OCI-LY7 (cell line): ENCODE measurements at regions not wholly inside any gene's neighbourhood (a gene's known extent, or its start where the extent isn't known, plus 50 kb on each side); places are given as distances from the start of the nearest gene placed in this dataset.

Experiments used
- BruUV-seq: library from RNA; stranded (reverse); fragments of 400-500 nt; replicated peaks from 2 replicates; lab custom pipeline; 2021; lab: Mats Ljungman, UMichigan
- CTCF ChIA-PET: fragments of 300-600 bp; sonication (Branson Sonifier 250); formaldehyde crosslinking; loops from one replicate; lab custom pipeline; 2022; ENCODE audit warnings: antibody characterized with exemption; ENCODE audit not compliant: unreplicated experiment; lab: Charles Lee
- POLR2A ChIA-PET: fragments of 300-600 bp; sonication (Branson Sonifier 250); formaldehyde crosslinking; loops from one replicate; lab custom pipeline; 2022; ENCODE audit warnings: antibody characterized with exemption; lab: Charles Lee
- DNase-seq: peaks from one replicate; pipeline ENCODE4 v3.0.0-alpha.2; 2015; ENCODE audit warnings: low spot score
- H2AFZ ChIP-seq: fragments of 200-600 bp; sonication (generic), shearing (Covaris generic); 2 replicates; pipeline ENCODE4 v1.6.1; 2014; ENCODE audit warnings: mild to moderate bottlenecking, antibody characterized with exemption, low read length, moderate library complexity
- H3K27ac ChIP-seq: fragments of 200-600 bp; sonication (generic); 2 replicates; pipeline ENCODE4 v1.5.1; 2014; ENCODE audit warnings: mixed run types, low read depth, mild to moderate bottlenecking, moderate library complexity, low read length, inconsistent platforms; ENCODE audit not compliant: poor library complexity, severe bottlenecking
- H3K36me3 ChIP-seq: fragments of 200-600 bp; sonication (generic); 2 replicates; pipeline ENCODE4 v1.6.1; 2014; ENCODE audit warnings: mild to moderate bottlenecking, antibody characterized with exemption, low read length, moderate library complexity, mixed read lengths; ENCODE audit not compliant: insufficient read depth
- H3K4me1 ChIP-seq: fragments of 200-600 bp; sonication (generic); 2 replicates; pipeline ENCODE4 v1.5.1; 2014; ENCODE audit warnings: mild to moderate bottlenecking, low read length; ENCODE audit not compliant: insufficient read depth, poor library complexity, severe bottlenecking
- H3K4me2 ChIP-seq: fragments of 200-600 bp; sonication (generic); 2 replicates; pipeline ENCODE4 v1.6.1; 2014; ENCODE audit warnings: mild to moderate bottlenecking, low read length
- H3K4me3 ChIP-seq: fragments of 200-600 bp; sonication (generic); 2 replicates; pipeline ENCODE4 v1.5.1; 2014; ENCODE audit warnings: mild to moderate bottlenecking, low read depth, low read length; ENCODE audit not compliant: poor library complexity, severe bottlenecking
- H3K79me2 ChIP-seq: fragments of 200-600 bp; sonication (generic); 2 replicates; pipeline ENCODE4 v1.6.1; 2016; ENCODE audit warnings: low read depth, mild to moderate bottlenecking, low read length, moderate library complexity, mixed read lengths; ENCODE audit not compliant: insufficient read depth
- H3K9me2 ChIP-seq: fragments of 200-600 bp; sonication (generic); 2 replicates; pipeline ENCODE4 v1.6.1; 2016; ENCODE audit warnings: mild to moderate bottlenecking, low read length, mixed read lengths; ENCODE audit not compliant: insufficient read depth
- H3K9me3 ChIP-seq: fragments of 200-600 bp; sonication (generic); 2 replicates; pipeline ENCODE4 v1.6.1; 2014; ENCODE audit warnings: mild to moderate bottlenecking, mixed run types, low read length, mixed read lengths
- H4K20me1 ChIP-seq: fragments of 200-600 bp; sonication (generic); 2 replicates; pipeline ENCODE4 v1.6.1; 2014; ENCODE audit warnings: mild to moderate bottlenecking, antibody characterized with exemption, low read length, moderate library complexity, mixed read lengths; ENCODE audit not compliant: insufficient read depth
- EZH2phosphoT487 ChIP-seq: fragments of 200-600 bp; sonication (generic); IDR thresholded peaks from 2 replicates; pipeline ENCODE4 v1.6.1; 2018; ENCODE audit warnings: low read depth, borderline replicate concordance, mild to moderate bottlenecking, mixed run types, antibody characterized with exemption, low read length, moderate library complexity, mixed read lengths
- intact Hi-C: fragments of 100-400 bp; cut with micrococcal nuclease; formaldehyde crosslinking; loops from one replicate; pipeline ENCODE4 v1.10.0; 2022; ENCODE audit not compliant: unreplicated experiment
- TF ChIP-seq, protein P1 (sequence below): fragments of 200-600 bp; sonication (generic); conservative IDR thresholded peaks from 2 replicates; pipeline ENCODE4 v1.5.1; 2014; ENCODE audit warnings: mild to moderate bottlenecking, antibody characterized with exemption, low read length, moderate library complexity, mixed read lengths

DNA sequence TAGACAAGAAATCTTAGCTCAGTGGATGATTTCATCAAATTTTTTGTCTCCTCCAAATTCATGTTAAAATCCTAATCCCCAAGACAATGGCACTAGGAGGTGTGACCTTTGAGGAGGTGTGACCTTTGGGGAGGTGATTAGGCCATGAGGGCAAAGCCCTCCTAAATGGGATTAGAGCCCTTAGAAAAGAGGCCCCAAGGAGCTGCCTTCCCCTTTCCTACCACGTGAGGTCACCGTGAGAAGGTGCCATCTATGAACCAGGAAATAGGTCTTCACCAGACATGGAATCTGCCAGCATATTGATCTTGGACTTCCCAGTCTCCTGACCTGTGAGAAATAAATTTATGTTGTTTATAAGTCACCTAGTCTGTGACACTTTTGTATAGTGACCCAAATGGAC is 138.7 kb downstream of the TRIM29 start:
- Histone ChIP-seq H3K4me2 (no peak overlapping the region), H3K9me2 (no peaks in the 10 kb centered on the region), H3K36me3 (no peaks in the 10 kb centered on the region), H3K27ac (no peak overlapping the region), H4K20me1 (no peaks in the 10 kb centered on the region), H3K4me3 (no peak overlapping the region), H3K79me2 (no peaks in the 10 kb centered on the region), H3K4me1 (no peaks in the 10 kb centered on the region), H2AFZ (no peak overlapping the region), H3K9me3 (no peaks in the 10 kb centered on the region)
- peak; percentile 13 for DNase-seq
- CTCF ChIA-PET, result no interaction called here
- TF ChIP-seq EZH2phosphoT487, result no peak
- TF ChIP-seq, protein P1, sequence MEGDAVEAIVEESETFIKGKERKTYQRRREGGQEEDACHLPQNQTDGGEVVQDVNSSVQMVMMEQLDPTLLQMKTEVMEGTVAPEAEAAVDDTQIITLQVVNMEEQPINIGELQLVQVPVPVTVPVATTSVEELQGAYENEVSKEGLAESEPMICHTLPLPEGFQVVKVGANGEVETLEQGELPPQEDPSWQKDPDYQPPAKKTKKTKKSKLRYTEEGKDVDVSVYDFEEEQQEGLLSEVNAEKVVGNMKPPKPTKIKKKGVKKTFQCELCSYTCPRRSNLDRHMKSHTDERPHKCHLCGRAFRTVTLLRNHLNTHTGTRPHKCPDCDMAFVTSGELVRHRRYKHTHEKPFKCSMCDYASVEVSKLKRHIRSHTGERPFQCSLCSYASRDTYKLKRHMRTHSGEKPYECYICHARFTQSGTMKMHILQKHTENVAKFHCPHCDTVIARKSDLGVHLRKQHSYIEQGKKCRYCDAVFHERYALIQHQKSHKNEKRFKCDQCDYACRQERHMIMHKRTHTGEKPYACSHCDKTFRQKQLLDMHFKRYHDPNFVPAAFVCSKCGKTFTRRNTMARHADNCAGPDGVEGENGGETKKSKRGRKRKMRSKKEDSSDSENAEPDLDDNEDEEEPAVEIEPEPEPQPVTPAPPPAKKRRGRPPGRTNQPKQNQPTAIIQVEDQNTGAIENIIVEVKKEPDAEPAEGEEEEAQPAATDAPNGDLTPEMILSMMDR, result peak; percentile 57
- no TSS peak for BruUV-seq
- POLR2A ChIA-PET, result no interaction called here
- intact Hi-C loops, result no loop called here

DNA sequence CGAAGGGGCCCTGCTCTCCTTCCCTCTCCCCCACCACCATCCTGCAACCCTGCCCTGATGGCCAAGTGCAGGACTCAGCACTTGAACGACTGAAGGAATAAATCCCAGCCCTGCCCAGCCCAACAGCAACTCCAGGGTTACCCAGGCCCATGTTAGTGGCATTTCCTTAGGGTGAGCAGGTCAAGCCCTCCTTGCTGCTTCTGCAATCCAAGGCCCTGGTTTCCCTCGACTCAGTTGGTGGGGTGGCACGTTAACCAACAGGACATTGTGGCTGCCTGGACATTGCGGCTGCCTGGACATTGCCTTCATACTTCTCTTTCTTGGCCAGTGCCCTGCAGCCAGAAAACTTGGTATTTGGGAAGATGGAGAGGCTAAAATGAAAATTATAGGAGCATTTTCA is 141.4 kb downstream of the TRIM29 start:
- Histone ChIP-seq H2AFZ (no peak overlapping the region), H3K4me3 (no peak overlapping the region), H3K9me2 (no peaks in the 10 kb centered on the region), H3K27ac (no peak overlapping the region), H3K79me2 (no peaks in the 10 kb centered on the region), H3K4me2 (no peak overlapping the region), H3K4me1 (no peaks in the 10 kb centered on the region), H3K36me3 (no peaks in the 10 kb centered on the region), H4K20me1 (no peaks in the 10 kb centered on the region), H3K9me3 (no peaks in the 10 kb centered on the region)
- POLR2A ChIA-PET, result no interaction called here
- no peak for DNase-seq
- no TSS peak for BruUV-seq
- intact Hi-C loops, result no loop called here
- TF ChIP-seq EZH2phosphoT487, result no peak
- TF ChIP-seq, protein P1, result no peak
- CTCF ChIA-PET, result no interaction called here

DNA sequence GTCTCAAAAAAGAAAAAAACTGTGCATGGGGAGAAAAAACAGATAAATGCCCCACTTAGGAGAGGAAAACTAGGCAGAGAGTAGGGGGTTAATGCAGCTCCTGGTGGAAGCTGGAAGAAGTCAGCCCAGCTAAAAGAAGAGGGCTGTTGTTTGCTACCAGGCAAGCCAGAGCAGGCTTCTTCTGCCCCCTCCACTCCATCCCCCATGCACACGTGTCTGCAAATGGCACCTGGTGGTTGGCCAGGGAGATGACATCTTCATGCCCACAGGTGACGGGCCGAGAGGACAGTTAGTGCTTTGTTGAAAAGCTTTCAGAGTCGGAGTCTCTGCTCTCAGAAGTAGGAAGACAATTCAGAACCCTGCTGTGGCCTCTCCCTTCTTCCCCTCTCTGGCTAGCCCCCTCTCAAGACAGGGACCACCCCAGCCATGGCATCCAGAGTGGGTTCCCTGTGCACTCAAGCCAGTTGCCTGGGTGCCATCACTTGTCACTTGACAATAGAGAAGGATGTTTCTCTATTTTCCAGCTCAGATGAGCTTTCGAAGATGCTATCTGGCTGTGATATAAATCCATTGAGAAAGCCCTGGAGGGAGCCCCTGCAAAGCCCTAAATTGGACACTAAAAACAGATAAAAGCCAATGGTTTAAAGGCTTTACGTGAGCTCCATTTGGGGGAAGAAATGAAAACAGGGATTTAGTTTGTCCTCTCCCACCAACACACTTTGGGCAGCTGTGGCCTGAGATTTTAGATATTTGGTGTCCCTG is 142.0 kb downstream of the TRIM29 start:
- H3K36me3 ChIP-seq, result no peaks in the 10 kb centered on the region
- no peak overlapping the region for H3K4me3 ChIP-seq
- no peak for DNase-seq
- intact Hi-C loops, result no loop called here
- no peaks in the 10 kb centered on the region for H3K4me1 ChIP-seq
- POLR2A ChIA-PET, result interaction anchor here (0.6 kb wide), 1 partner anchor 41 kb away, joined by 3 read pairs; no protein-coding TSS in a partner anchor
- H4K20me1 ChIP-seq, result no peaks in the 10 kb centered on the region
- no peaks in the 10 kb centered on the region for H3K79me2 ChIP-seq
- BruUV-seq, result no TSS peak
- no peaks in the 10 kb centered on the region for H3K9me2 ChIP-seq
- no peak overlapping the region for H3K4me2 ChIP-seq
- H2AFZ ChIP-seq, result no peak overlapping the region
- CTCF ChIA-PET, result no interaction called here
- no peak overlapping the region for H3K27ac ChIP-seq
- TF ChIP-seq, protein P1, result no peak
- no peak for TF ChIP-seq EZH2phosphoT487
- no peaks in the 10 kb centered on the region for H3K9me3 ChIP-seq
